Osteoblast (primary cell): ENCODE measurements at regions not wholly inside any gene's neighbourhood (a gene's known extent, or its start where the extent isn't known, plus 50 kb on each side); places are given as distances from the start of the nearest gene placed in this dataset.

ENCODE experiments used
- DNase-seq: peaks from one replicate; pipeline ENCODE4 v3.0.0; 2011; ENCODE audit warnings: low spot score, mixed read lengths; ENCODE audit not compliant: insufficient read length; ENCODE audit errors: missing footprints
- H2AFZ ChIP-seq: 2 replicates; pipeline ENCODE4 v1.6.0; 2011; ENCODE audit warnings: mild to moderate bottlenecking, low read length
- H3K27ac ChIP-seq: 2 replicates; pipeline ENCODE4 v1.5.1; 2011; ENCODE audit warnings: mild to moderate bottlenecking, low read depth, low read length, moderate library complexity
- H3K27me3 ChIP-seq: 2 replicates; pipeline ENCODE4 v1.6.0; 2012; ENCODE audit warnings: mild to moderate bottlenecking, control low read depth, inconsistent platforms, low read length, moderate library complexity; ENCODE audit not compliant: insufficient read depth
- H3K36me3 ChIP-seq: 2 replicates; pipeline ENCODE4 v1.5.1; 2011; ENCODE audit warnings: mild to moderate bottlenecking, low read length, control low read depth, moderate library complexity; ENCODE audit not compliant: insufficient read depth
- H3K4me1 ChIP-seq: 2 replicates; pipeline ENCODE4 v1.5.1; 2011; ENCODE audit warnings: mild to moderate bottlenecking, low read length, control low read depth, moderate library complexity; ENCODE audit not compliant: insufficient read depth
- H3K4me2 ChIP-seq: 2 replicates; pipeline ENCODE4 v1.6.0; 2011; ENCODE audit warnings: mild to moderate bottlenecking, low read length; ENCODE audit not compliant: insufficient read depth
- H3K4me3 ChIP-seq: fragments of 200-600 bp; sonication (generic); 3 replicates; pipeline ENCODE4 v1.5.1; 2012; ENCODE audit warnings: mild to moderate bottlenecking, low read length, inconsistent platforms; ENCODE audit not compliant: insufficient read depth
- H3K79me2 ChIP-seq: 2 replicates; pipeline ENCODE4 v1.6.0; 2012; ENCODE audit warnings: mild to moderate bottlenecking, low read length, control low read depth, inconsistent platforms; ENCODE audit not compliant: insufficient read depth
- H3K9me3 ChIP-seq: 2 replicates; pipeline ENCODE4 v1.5.1; 2011; ENCODE audit warnings: low read depth, low read length, control low read depth
- H4K20me1 ChIP-seq: 2 replicates; pipeline ENCODE4 v1.6.0; 2012; ENCODE audit warnings: mild to moderate bottlenecking, low read length, control low read depth; ENCODE audit not compliant: insufficient read depth
- CTCF ChIP-seq: IDR thresholded peaks from 2 replicates; pipeline ENCODE4 v1.5.1; 2011; ENCODE audit warnings: mild to moderate bottlenecking, low read depth, low read length, moderate library complexity; ENCODE audit errors: extremely low read depth

- Histone ChIP-seq H3K4me2 (no peak overlapping the region), H3K9me3 (no peaks in the 10 kb centered on the region), H3K4me1 (no peaks in the 10 kb centered on the region), H3K27me3 (peaks cover 22% of the 10 kb centered on the region), H3K79me2 (no peaks in the 10 kb centered on the region), H3K36me3 (no peaks in the 10 kb centered on the region), H4K20me1 (no peaks in the 10 kb centered on the region), H3K4me3 (no peak overlapping the region), H2AFZ (no peak overlapping the region), H3K27ac (no peak overlapping the region)
- TF ChIP-seq CTCF: no peak
- no peak for DNase-seq
These were observed 108.3 kb upstream of the SLC14A2 start for GRCh38 chr18:45506951-45507350.

- H3K79me2 ChIP-seq: no peaks in the 10 kb centered on the region
- no peak overlapping the region for H3K27ac ChIP-seq
- no peak for DNase-seq
- no peak overlapping the region for H3K4me2 ChIP-seq
- H3K4me3 ChIP-seq: no peak overlapping the region
- H3K9me3 ChIP-seq: no peaks in the 10 kb centered on the region
- H4K20me1 ChIP-seq: no peaks in the 10 kb centered on the region
- no peaks in the 10 kb centered on the region for H3K36me3 ChIP-seq
- no peak for TF ChIP-seq CTCF
- H3K4me1 ChIP-seq: no peaks in the 10 kb centered on the region
- H2AFZ ChIP-seq: no peak overlapping the region
- H3K27me3 ChIP-seq: peaks cover 12% of the 10 kb centered on the region
These were observed 105.7 kb upstream of the SLC14A2 start for GRCh38 chr18:45509535-45509934.

GRCh38 chr18:45510656-45511055, 104.6 kb upstream of the SLC14A2 start:
- TF ChIP-seq CTCF: no peak
- peaks cover 8% of the 10 kb centered on the region for H3K27me3 ChIP-seq
- H4K20me1 ChIP-seq: no peaks in the 10 kb centered on the region
- no peak overlapping the region for H3K27ac ChIP-seq
- no peak overlapping the region for H3K4me3 ChIP-seq
- H2AFZ ChIP-seq: no peak overlapping the region
- no peak for DNase-seq
- H3K4me1 ChIP-seq: no peaks in the 10 kb centered on the region
- H3K36me3 ChIP-seq: no peaks in the 10 kb centered on the region
- H3K4me2 ChIP-seq: no peak overlapping the region
- no peaks in the 10 kb centered on the region for H3K79me2 ChIP-seq
- H3K9me3 ChIP-seq: no peaks in the 10 kb centered on the region

- H4K20me1 ChIP-seq: no peaks in the 10 kb centered on the region
- H3K27ac ChIP-seq: no peak overlapping the region
- no peak overlapping the region for H3K4me2 ChIP-seq
- H3K79me2 ChIP-seq: no peaks in the 10 kb centered on the region
- H3K27me3 ChIP-seq: peaks cover 3% of the 10 kb centered on the region
- no peak overlapping the region for H2AFZ ChIP-seq
- H3K36me3 ChIP-seq: no peaks in the 10 kb centered on the region
- no peak for TF ChIP-seq CTCF
- DNase-seq: no peak
- no peak overlapping the region for H3K4me3 ChIP-seq
- peaks cover 10% of the 10 kb centered on the region for H3K4me1 ChIP-seq
- no peaks in the 10 kb centered on the region for H3K9me3 ChIP-seq
These were observed 102.8 kb upstream of the SLC14A2 start for GRCh38 chr18:45512363-45512953.
